NT2/D1 (cell line): ENCODE measurements at regions not wholly inside any gene's neighbourhood (a gene's known extent, or its start where the extent isn't known, plus 50 kb on each side); places are given as distances from the start of the nearest gene placed in this dataset.

Source experiments
- DNase-seq: peaks from one replicate; pipeline ENCODE4 v3.0.0-alpha.2; 2011; ENCODE audit warnings: low read depth, low spot score
- H3K27me3 ChIP-seq: 2 replicates; pipeline ENCODE4 v1.6.0; 2011; ENCODE audit warnings: mild to moderate bottlenecking; ENCODE audit not compliant: insufficient read length, insufficient read depth
- H3K36me3 ChIP-seq: 2 replicates; pipeline ENCODE4 v1.6.1; 2011; ENCODE audit warnings: mild to moderate bottlenecking, low read length, mixed read lengths; ENCODE audit not compliant: insufficient read depth, insufficient read length
- H3K4me1 ChIP-seq: 2 replicates; pipeline ENCODE4 v1.5.1; 2011; ENCODE audit not compliant: insufficient read depth, insufficient read length
- H3K4me3 ChIP-seq: 2 replicates; pipeline ENCODE4 v1.5.1; 2011; ENCODE audit warnings: low read depth; ENCODE audit not compliant: insufficient read length
- H3K9ac ChIP-seq: 2 replicates; pipeline ENCODE4 v1.6.0; 2011; ENCODE audit warnings: low read depth; ENCODE audit not compliant: insufficient read length
- H3K9me3 ChIP-seq: 2 replicates; pipeline ENCODE4 v1.5.1; 2011; ENCODE audit warnings: mild to moderate bottlenecking, low read length; ENCODE audit not compliant: insufficient read depth
- SUZ12 ChIP-seq: IDR thresholded peaks from 2 replicates; pipeline ENCODE4 v1.6.1; 2011; ENCODE audit not compliant: insufficient read length, insufficient read depth; ENCODE audit errors: extremely low read depth
- YY1 ChIP-seq: IDR thresholded peaks from 2 replicates; pipeline ENCODE4 v1.6.1; 2011; ENCODE audit not compliant: insufficient read length, insufficient read depth
- ZNF274 ChIP-seq: IDR thresholded peaks from 2 replicates; pipeline ENCODE4 v1.6.1; 2011; ENCODE audit warnings: mild to moderate bottlenecking, low read depth, low read length

- Histone ChIP-seq H3K9me3 (peaks cover 7% of the 10 kb centered on the region; the same call in 1 of the 2 replicates), H3K27me3 (no peaks in the 10 kb centered on the region), H3K9ac (no peak overlapping the region), H3K4me3 (no peak overlapping the region), H3K36me3 (no peaks in the 10 kb centered on the region), H3K4me1 (no peaks in the 10 kb centered on the region)
- TF ChIP-seq ZNF274 (no peak), YY1 (no peak), SUZ12 (no peak)
- no peak for DNase-seq
Observed at GRCh38 chr11:32297611-32298011, 137.7 kb downstream of the WT1 start.

GRCh38 chr11:32302826-32303225 is 132.5 kb downstream of the WT1 start:
- H3K27me3 ChIP-seq: no peaks in the 10 kb centered on the region
- no peaks in the 10 kb centered on the region for H3K36me3 ChIP-seq
- no peaks in the 10 kb centered on the region for H3K9me3 ChIP-seq
- H3K4me3 ChIP-seq: no peak overlapping the region
- H3K4me1 ChIP-seq: no peaks in the 10 kb centered on the region
- DNase-seq: no peak
- H3K9ac ChIP-seq: no peak overlapping the region
- no peak for TF ChIP-seq YY1
- TF ChIP-seq SUZ12: no peak
- TF ChIP-seq ZNF274: no peak

- Histone ChIP-seq H3K9ac (no peak overlapping the region), H3K9me3 (no peaks in the 10 kb centered on the region), H3K27me3 (no peaks in the 10 kb centered on the region), H3K36me3 (no peaks in the 10 kb centered on the region), H3K4me1 (no peaks in the 10 kb centered on the region), H3K4me3 (no peak overlapping the region)
- DNase-seq: no peak
- no peak for TF ChIP-seq SUZ12
- TF ChIP-seq YY1: no peak
- TF ChIP-seq ZNF274: no peak
Observed at GRCh38 chr11:32304521-32304920, 130.8 kb downstream of the WT1 start.

- Histone ChIP-seq H3K9me3 (no peaks in the 10 kb centered on the region), H3K4me3 (no peak overlapping the region), H3K4me1 (no peaks in the 10 kb centered on the region), H3K27me3 (no peaks in the 10 kb centered on the region), H3K36me3 (no peaks in the 10 kb centered on the region), H3K9ac (no peak overlapping the region)
- no peak for TF ChIP-seq YY1
- no peak for TF ChIP-seq SUZ12
- no peak for TF ChIP-seq ZNF274
- no peak for DNase-seq
Observed at GRCh38 chr11:32305460-32305859, 129.9 kb downstream of the WT1 start.

GRCh38 chr11:32307471-32307870 is 127.9 kb downstream of the WT1 start:
- no peaks in the 10 kb centered on the region for H3K36me3 ChIP-seq
- no peak overlapping the region for H3K4me3 ChIP-seq
- TF ChIP-seq SUZ12 (no peak), YY1 (no peak), ZNF274 (no peak)
- H3K4me1 ChIP-seq: no peaks in the 10 kb centered on the region
- no peak for DNase-seq
- H3K27me3 ChIP-seq: no peaks in the 10 kb centered on the region
- no peak overlapping the region for H3K9ac ChIP-seq
- H3K9me3 ChIP-seq: no peaks in the 10 kb centered on the region

- Histone ChIP-seq H3K36me3 (no peaks in the 10 kb centered on the region), H3K4me1 (no peaks in the 10 kb centered on the region), H3K9ac (no peak overlapping the region), H3K27me3 (no peaks in the 10 kb centered on the region), H3K4me3 (no peak overlapping the region), H3K9me3 (no peaks in the 10 kb centered on the region)
- no peak for TF ChIP-seq YY1
- TF ChIP-seq SUZ12: no peak
- TF ChIP-seq ZNF274: no peak
- DNase-seq: no peak
Observed at GRCh38 chr11:32307913-32308312, 127.4 kb downstream of the WT1 start.

GRCh38 chr11:32309530-32310213 is 125.7 kb downstream of the WT1 start:
- H3K36me3 ChIP-seq: no peaks in the 10 kb centered on the region
- no peak overlapping the region for H3K4me3 ChIP-seq
- TF ChIP-seq SUZ12: no peak
- no peak for TF ChIP-seq ZNF274
- no peak for TF ChIP-seq YY1
- no peak for DNase-seq
- H3K9ac ChIP-seq: no peak overlapping the region
- no peaks in the 10 kb centered on the region for H3K27me3 ChIP-seq
- H3K9me3 ChIP-seq: no peaks in the 10 kb centered on the region
- peaks cover 3% of the 10 kb centered on the region for H3K4me1 ChIP-seq
